ENCODE measurements at regions not wholly inside any gene's neighbourhood (a gene's known extent, or its start where the extent isn't known, plus 50 kb on each side); places are given as distances from the start of the nearest gene placed in this dataset.

DNA sequence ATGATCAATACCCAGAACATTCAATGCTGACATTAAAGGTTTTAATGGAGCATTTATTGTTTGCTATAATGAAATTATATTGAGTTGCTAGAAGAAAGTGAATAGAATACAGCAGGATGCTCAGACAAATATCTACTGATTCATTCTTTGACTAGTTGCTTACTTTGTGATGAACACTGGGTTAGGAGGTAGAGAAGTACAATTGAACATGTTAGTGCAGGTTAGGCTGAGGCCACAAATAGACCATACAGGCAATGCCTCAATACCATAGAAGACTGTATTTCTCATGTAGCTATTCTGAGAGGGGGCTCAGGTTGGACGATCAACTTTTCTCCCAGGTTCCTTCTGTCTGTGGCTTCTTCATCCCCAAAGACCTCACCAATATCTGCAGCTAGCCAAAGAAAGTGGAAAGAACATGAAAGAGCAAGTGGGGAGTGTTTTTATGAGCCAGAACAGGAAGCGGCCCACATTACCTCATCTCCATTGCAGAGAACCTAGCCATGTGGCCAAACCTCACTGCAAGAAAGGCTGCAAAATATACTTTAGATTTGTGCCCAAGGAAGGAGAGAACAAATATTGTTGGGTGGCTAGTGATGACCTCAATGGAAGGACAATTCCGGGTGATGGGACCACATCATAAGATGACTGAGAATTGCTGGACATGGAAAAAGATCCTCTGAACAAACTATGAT, 180.3 kb upstream of the GATB start:
- TF ChIP-seq, protein P1, sequence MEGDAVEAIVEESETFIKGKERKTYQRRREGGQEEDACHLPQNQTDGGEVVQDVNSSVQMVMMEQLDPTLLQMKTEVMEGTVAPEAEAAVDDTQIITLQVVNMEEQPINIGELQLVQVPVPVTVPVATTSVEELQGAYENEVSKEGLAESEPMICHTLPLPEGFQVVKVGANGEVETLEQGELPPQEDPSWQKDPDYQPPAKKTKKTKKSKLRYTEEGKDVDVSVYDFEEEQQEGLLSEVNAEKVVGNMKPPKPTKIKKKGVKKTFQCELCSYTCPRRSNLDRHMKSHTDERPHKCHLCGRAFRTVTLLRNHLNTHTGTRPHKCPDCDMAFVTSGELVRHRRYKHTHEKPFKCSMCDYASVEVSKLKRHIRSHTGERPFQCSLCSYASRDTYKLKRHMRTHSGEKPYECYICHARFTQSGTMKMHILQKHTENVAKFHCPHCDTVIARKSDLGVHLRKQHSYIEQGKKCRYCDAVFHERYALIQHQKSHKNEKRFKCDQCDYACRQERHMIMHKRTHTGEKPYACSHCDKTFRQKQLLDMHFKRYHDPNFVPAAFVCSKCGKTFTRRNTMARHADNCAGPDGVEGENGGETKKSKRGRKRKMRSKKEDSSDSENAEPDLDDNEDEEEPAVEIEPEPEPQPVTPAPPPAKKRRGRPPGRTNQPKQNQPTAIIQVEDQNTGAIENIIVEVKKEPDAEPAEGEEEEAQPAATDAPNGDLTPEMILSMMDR (IDR thresholded peaks at IDR 0.05) = no peak
- no peak for TF ChIP-seq ZFX (IDR thresholded peaks at IDR 0.05; ENCODE audit: borderline replicate concordance)

Data from 22Rv1 (cell line).